Sigmoid colon (tissue), 6 donors: ENCODE measurements at regions not wholly inside any gene's neighbourhood (a gene's known extent, or its start where the extent isn't known, plus 50 kb on each side); places are given as distances from the start of the nearest gene placed in this dataset.

ENCODE experiments used
- DNase-seq: peaks from one replicate; pipeline ENCODE4 v3.0.0-alpha.2; 2019
- H3K27ac ChIP-seq, 4 donors: fragments of 200-600 bp; sonication (generic); one replicate each; pipeline ENCODE4 v1.5.1; 2016 to 2019; ENCODE audit warnings: mild to moderate bottlenecking in 1 of 4
- H3K27me3 ChIP-seq, 3 donors: fragments of 200-600 bp; sonication (generic); one replicate each; pipeline ENCODE4 v1.5.1; 2019; ENCODE audit warnings: mild to moderate bottlenecking in 1 of 3
- H3K36me3 ChIP-seq, 4 donors: fragments of 200-600 bp; sonication (generic); one replicate each; pipeline ENCODE4 v1.5.1; 2016 to 2019
- H3K4me1 ChIP-seq, 4 donors: fragments of 200-600 bp; sonication (generic); one replicate each; pipeline ENCODE4 v1.5.1; 2017 to 2019
- H3K4me3 ChIP-seq, 4 donors: fragments of 200-600 bp; sonication (generic); one replicate each; pipeline ENCODE4 v1.5.1; 2017 to 2019; ENCODE audit warnings: mild to moderate bottlenecking in 2 of 4, moderate library complexity in 1 of 4
- H3K9me3 ChIP-seq, 4 donors: fragments of 200-600 bp in 3 of 4; sonication (generic) in 3 of 4; one replicate each; pipeline versions ENCODE4 v1.5.1 to v1.6.1; 2013 to 2019
- EP300 ChIP-seq, 4 donors: sonication (generic); formaldehyde crosslinking; IDR thresholded peaks; one replicate each; pipeline ENCODE4 v1.6.1; 2017; ENCODE audit warnings: antibody characterized with exemption in 4 of 4
- POLR2A ChIP-seq, 2 donors: fragments of 450-650 bp; IDR thresholded peaks; one replicate each; pipeline ENCODE4 v1.6.1; 2016; ENCODE audit warnings: antibody characterized with exemption in 2 of 2, mild to moderate bottlenecking in 2 of 2, moderate library complexity in 2 of 2
- POLR2AphosphoS5 ChIP-seq, 4 donors: sonication (generic); formaldehyde crosslinking; IDR thresholded peaks; one replicate each; pipeline ENCODE4 v1.6.1; 2017; ENCODE audit warnings: antibody characterized with exemption in 4 of 4
- WGBS, 2 donors: extraction: QIAGEN DNeasy Blood & Tissue Kit; methylation state at CpG; one replicate each; pipeline ENCODE4 v1.1.7; 2013; 5-methylcytosine and 5-hydroxymethylcytosine counted together
- intact Hi-C: fragments of 100-400 bp; cut with DNase I; formaldehyde crosslinking; loops from one replicate; pipeline ENCODE4 v1.15.1; 2023
- TF ChIP-seq, protein P1 (sequence below), 4 experiments: fragments of 450-650 bp in 3 of 4; fragments of 200-600 bp in 1 of 4; IDR thresholded peaks; one replicate each; pipeline ENCODE4 v1.5.1; 2016 to 2019; ENCODE audit warnings: antibody characterized with exemption in 4 of 4, mild to moderate bottlenecking in 3 of 4, moderate library complexity in 2 of 4
- donor health status: healthy with polysubstance abuse.
- donor health status: healthy.

DNA sequence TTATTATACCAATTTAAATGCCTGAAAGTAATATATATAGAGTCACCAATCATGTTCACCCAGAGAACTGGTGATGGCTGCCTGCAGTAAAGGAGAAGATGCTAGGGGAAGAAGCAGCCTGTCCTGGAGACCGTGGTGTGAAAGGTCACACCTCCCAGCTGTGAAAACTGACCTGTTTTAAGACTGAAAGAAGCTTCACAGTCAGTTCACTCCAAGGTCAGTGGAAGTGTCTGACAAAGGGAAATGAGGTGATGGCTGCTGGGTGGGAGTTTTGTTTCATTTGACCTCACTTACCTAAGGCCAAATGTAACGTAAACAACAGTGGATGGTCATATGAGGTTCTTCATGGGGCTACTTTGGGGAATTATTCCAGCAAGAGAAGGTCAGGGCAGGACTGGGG, 352.1 kb upstream of the GATB start:
- H3K27me3 ChIP-seq = no peaks in the 10 kb centered on the region
- WGBS, 2 donors = 85 to 90% methylated on average over 2 of the region's 2 CpGs
- no peaks in the 10 kb centered on the region for H3K9me3 ChIP-seq
- DNase-seq = no peak
- H3K4me1 ChIP-seq = peaks cover 0 to 23% (median 7%) of the 10 kb centered on the region in 4 donors
- H3K4me3 ChIP-seq = no peak overlapping the region
- intact Hi-C loops = no loop called here
- H3K27ac ChIP-seq = no peak overlapping the region
- H3K36me3 ChIP-seq = no peaks in the 10 kb centered on the region
- TF ChIP-seq, protein P1, sequence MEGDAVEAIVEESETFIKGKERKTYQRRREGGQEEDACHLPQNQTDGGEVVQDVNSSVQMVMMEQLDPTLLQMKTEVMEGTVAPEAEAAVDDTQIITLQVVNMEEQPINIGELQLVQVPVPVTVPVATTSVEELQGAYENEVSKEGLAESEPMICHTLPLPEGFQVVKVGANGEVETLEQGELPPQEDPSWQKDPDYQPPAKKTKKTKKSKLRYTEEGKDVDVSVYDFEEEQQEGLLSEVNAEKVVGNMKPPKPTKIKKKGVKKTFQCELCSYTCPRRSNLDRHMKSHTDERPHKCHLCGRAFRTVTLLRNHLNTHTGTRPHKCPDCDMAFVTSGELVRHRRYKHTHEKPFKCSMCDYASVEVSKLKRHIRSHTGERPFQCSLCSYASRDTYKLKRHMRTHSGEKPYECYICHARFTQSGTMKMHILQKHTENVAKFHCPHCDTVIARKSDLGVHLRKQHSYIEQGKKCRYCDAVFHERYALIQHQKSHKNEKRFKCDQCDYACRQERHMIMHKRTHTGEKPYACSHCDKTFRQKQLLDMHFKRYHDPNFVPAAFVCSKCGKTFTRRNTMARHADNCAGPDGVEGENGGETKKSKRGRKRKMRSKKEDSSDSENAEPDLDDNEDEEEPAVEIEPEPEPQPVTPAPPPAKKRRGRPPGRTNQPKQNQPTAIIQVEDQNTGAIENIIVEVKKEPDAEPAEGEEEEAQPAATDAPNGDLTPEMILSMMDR (IDR thresholded peaks at IDR 0.05) = no peak
- no peak for TF ChIP-seq POLR2A (IDR thresholded peaks at IDR 0.05)
- TF ChIP-seq EP300 (IDR thresholded peaks at IDR 0.05) = no peak
- no peak for TF ChIP-seq POLR2AphosphoS5 (IDR thresholded peaks at IDR 0.05)

DNA sequence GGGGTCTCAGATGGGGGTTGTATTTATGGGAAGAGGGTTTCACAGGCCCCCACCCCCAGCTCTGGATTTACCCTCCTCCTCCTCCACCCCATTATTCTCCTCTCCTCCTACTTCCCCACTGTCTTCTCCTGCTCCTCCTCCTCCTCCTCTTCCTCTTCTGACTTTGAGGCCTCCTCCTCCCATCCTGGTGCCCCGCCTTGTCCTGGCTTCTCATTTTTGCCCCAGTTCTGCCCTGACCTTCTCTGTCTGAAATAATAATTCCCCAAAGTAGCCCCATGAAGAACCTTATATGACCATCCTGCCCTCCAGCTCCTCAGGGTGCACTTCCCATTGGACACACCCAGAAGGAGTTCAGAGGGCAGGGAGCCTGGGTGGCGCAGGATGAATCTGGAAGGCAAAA, 351.4 kb upstream of the GATB start:
- TF ChIP-seq EP300 (IDR thresholded peaks at IDR 0.05) (no peak), POLR2A (IDR thresholded peaks at IDR 0.05) (no peak), POLR2AphosphoS5 (IDR thresholded peaks at IDR 0.05) (no peak)
- TF ChIP-seq, protein P1 (IDR thresholded peaks at IDR 0.05) = no peak
- no peaks in the 10 kb centered on the region for H3K9me3 ChIP-seq
- peaks cover 0 to 27% (median 9%) of the 10 kb centered on the region in 4 donors for H3K4me1 ChIP-seq
- H3K27ac ChIP-seq = no peak overlapping the region
- no peak for DNase-seq
- intact Hi-C loops = no loop called here
- 91 to 96% methylated on average over 2 of the region's 2 CpGs for WGBS, 2 donors
- no peaks in the 10 kb centered on the region for H3K27me3 ChIP-seq
- no peak overlapping the region for H3K4me3 ChIP-seq
- H3K36me3 ChIP-seq = no peaks in the 10 kb centered on the region

DNA sequence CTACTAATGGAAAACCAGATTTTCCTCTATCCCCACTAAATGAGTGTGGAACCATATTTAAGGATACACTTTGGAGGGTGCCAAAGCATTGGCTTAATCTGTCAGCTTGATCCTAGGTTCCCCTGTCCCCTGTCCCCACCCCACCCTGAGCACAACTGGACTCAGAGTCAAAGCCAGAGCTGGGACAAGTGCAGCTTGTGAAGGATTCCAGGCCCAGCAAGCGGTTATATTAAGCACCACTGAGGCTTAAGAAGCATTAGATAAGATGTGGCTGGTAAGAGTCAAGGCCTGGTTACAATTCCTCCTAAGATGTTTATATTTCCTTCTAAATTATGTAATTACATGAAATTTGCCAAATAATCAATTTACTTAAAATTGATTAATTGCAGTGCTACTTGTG, 350.0 kb upstream of the GATB start:
- intact Hi-C loops = no loop called here
- H3K36me3 ChIP-seq = no peaks in the 10 kb centered on the region
- 91 to 92% methylated on average over 1 of the region's 1 CpG for WGBS, 2 donors
- H3K27me3 ChIP-seq = no peaks in the 10 kb centered on the region
- TF ChIP-seq POLR2AphosphoS5 (IDR thresholded peaks at IDR 0.05) = peak in 1 of 4 donors; percentile 16
- TF ChIP-seq, protein P1 (IDR thresholded peaks at IDR 0.05) = no peak
- no peaks in the 10 kb centered on the region for H3K9me3 ChIP-seq
- DNase-seq = no peak
- H3K4me3 ChIP-seq = no peak overlapping the region
- H3K27ac ChIP-seq = peak overlapping the region in 2 of 4 donors; percentile 7 to 54
- peaks cover 0 to 36% (median 16%) of the 10 kb centered on the region in 4 donors for H3K4me1 ChIP-seq

DNA sequence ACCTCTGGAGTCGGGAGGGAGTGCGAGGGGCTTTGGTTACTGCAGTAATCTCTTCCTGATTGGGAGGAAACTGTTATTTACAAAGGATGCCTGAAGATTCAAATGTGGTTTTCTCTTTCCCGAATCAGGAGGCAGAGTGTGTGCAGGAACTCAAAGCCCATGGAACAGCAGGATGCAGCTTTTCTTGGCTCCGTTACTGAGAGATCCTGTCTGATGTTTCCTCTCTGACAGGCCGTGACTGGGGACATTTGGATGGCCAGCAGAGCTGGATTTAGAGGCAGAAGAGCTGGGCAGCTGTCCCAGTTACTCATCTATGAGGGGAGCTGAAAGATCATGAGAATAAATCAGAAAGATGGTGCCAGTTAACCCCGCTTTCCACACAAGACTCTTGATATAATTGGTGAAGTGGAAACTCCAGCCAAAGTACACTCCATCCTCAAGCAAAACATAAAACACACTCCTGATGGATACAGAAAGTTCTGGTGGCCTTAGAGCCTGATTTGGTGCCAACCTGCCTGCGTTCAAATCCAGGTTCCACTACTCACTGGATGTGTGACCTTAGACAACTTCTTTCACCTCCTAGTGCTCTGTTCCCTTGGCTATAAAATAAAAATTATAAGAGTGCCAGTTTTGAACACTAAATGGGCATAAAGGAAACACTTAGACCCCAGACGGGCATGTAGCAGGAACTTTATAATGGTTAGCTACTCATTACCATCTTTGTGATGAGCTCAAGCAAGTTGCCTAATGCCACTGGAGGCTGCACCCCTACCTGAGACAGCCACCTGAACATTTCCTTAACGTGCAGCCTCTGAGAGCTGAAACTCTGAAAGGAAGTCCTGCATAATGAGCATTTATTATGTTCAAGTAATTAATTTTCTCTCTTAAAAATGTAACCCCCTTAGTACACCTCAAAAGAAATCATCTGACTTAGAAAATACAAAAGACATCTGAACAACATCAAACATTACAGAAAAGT, 349.0 kb upstream of the GATB start:
- DNase-seq = no peak
- H3K4me1 ChIP-seq = peaks cover 0 to 40% (median 16%) of the 10 kb centered on the region in 4 donors
- H3K4me3 ChIP-seq = no peak overlapping the region
- intact Hi-C loops = no loop called here
- TF ChIP-seq, protein P1 (IDR thresholded peaks at IDR 0.05) = no peak
- TF ChIP-seq EP300 (IDR thresholded peaks at IDR 0.05) (peak in 1 of 4 donors; percentile 58), POLR2AphosphoS5 (IDR thresholded peaks at IDR 0.05) (peak in 2 of 4 donors; percentile 51 to 66), POLR2A (IDR thresholded peaks at IDR 0.05) (no peak)
- H3K9me3 ChIP-seq = no peaks in the 10 kb centered on the region
- 46 to 68% methylated on average over 9 of the region's 9 CpGs for WGBS, 2 donors
- H3K27me3 ChIP-seq = no peaks in the 10 kb centered on the region
- H3K27ac ChIP-seq = peak overlapping the region in 2 of 4 donors; percentile 7 to 54
- H3K36me3 ChIP-seq = no peaks in the 10 kb centered on the region
